Osteoblast (primary cell): ENCODE measurements at regions not wholly inside any gene's neighbourhood (a gene's known extent, or its start where the extent isn't known, plus 50 kb on each side); places are given as distances from the start of the nearest gene placed in this dataset.
A peak's percentile ranks its signal among the peaks of the same experiment; 100 is the strongest.

Experiments
- DNase-seq: peaks from one replicate; pipeline ENCODE4 v3.0.0; 2011; ENCODE audit warnings: low spot score, mixed read lengths; ENCODE audit not compliant: insufficient read length; ENCODE audit errors: missing footprints
- H2AFZ ChIP-seq: 2 replicates; pipeline ENCODE4 v1.6.0; 2011; ENCODE audit warnings: mild to moderate bottlenecking, low read length
- H3K27ac ChIP-seq: 2 replicates; pipeline ENCODE4 v1.5.1; 2011; ENCODE audit warnings: mild to moderate bottlenecking, low read depth, low read length, moderate library complexity
- H3K27me3 ChIP-seq: 2 replicates; pipeline ENCODE4 v1.6.0; 2012; ENCODE audit warnings: mild to moderate bottlenecking, control low read depth, inconsistent platforms, low read length, moderate library complexity; ENCODE audit not compliant: insufficient read depth
- H3K36me3 ChIP-seq: 2 replicates; pipeline ENCODE4 v1.5.1; 2011; ENCODE audit warnings: mild to moderate bottlenecking, low read length, control low read depth, moderate library complexity; ENCODE audit not compliant: insufficient read depth
- H3K4me1 ChIP-seq: 2 replicates; pipeline ENCODE4 v1.5.1; 2011; ENCODE audit warnings: mild to moderate bottlenecking, low read length, control low read depth, moderate library complexity; ENCODE audit not compliant: insufficient read depth
- H3K4me2 ChIP-seq: 2 replicates; pipeline ENCODE4 v1.6.0; 2011; ENCODE audit warnings: mild to moderate bottlenecking, low read length; ENCODE audit not compliant: insufficient read depth
- H3K4me3 ChIP-seq: fragments of 200-600 bp; sonication (generic); 3 replicates; pipeline ENCODE4 v1.5.1; 2012; ENCODE audit warnings: mild to moderate bottlenecking, low read length, inconsistent platforms; ENCODE audit not compliant: insufficient read depth
- H3K79me2 ChIP-seq: 2 replicates; pipeline ENCODE4 v1.6.0; 2012; ENCODE audit warnings: mild to moderate bottlenecking, low read length, control low read depth, inconsistent platforms; ENCODE audit not compliant: insufficient read depth
- H3K9me3 ChIP-seq: 2 replicates; pipeline ENCODE4 v1.5.1; 2011; ENCODE audit warnings: low read depth, low read length, control low read depth
- H4K20me1 ChIP-seq: 2 replicates; pipeline ENCODE4 v1.6.0; 2012; ENCODE audit warnings: mild to moderate bottlenecking, low read length, control low read depth; ENCODE audit not compliant: insufficient read depth
- TF ChIP-seq, protein P1 (sequence below): IDR thresholded peaks from 2 replicates; pipeline ENCODE4 v1.5.1; 2011; ENCODE audit warnings: mild to moderate bottlenecking, low read depth, low read length, moderate library complexity; ENCODE audit errors: extremely low read depth

DNA sequence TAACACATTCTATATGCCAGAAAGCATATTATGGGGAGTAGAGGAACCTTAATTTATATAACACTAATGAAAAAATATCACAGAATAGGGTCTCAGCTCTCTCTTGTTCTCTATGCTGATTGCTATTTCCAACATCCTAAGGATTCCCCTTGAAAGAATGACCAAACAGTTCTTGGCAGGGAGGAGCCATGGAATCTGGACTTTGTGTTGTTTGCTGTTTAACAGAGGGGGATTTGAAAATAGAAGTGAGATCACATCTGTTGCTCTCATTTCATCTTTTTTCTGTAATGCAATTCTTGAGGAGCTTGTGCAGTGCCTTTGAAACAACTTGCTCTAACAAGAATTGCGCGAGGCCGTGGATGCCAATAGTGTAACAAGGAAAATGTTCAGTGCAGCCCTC, 755.3 kb downstream of the TLE1 start:
- DNase-seq: peak; percentile 19
- H3K36me3 ChIP-seq: no peaks in the 10 kb centered on the region
- no peak overlapping the region for H3K4me2 ChIP-seq
- no peaks in the 10 kb centered on the region for H3K79me2 ChIP-seq
- H3K27me3 ChIP-seq: no peaks in the 10 kb centered on the region
- H3K9me3 ChIP-seq: no peaks in the 10 kb centered on the region
- no peak overlapping the region for H3K4me3 ChIP-seq
- no peak overlapping the region for H3K27ac ChIP-seq
- no peak overlapping the region for H2AFZ ChIP-seq
- no peaks in the 10 kb centered on the region for H3K4me1 ChIP-seq
- TF ChIP-seq, protein P1, sequence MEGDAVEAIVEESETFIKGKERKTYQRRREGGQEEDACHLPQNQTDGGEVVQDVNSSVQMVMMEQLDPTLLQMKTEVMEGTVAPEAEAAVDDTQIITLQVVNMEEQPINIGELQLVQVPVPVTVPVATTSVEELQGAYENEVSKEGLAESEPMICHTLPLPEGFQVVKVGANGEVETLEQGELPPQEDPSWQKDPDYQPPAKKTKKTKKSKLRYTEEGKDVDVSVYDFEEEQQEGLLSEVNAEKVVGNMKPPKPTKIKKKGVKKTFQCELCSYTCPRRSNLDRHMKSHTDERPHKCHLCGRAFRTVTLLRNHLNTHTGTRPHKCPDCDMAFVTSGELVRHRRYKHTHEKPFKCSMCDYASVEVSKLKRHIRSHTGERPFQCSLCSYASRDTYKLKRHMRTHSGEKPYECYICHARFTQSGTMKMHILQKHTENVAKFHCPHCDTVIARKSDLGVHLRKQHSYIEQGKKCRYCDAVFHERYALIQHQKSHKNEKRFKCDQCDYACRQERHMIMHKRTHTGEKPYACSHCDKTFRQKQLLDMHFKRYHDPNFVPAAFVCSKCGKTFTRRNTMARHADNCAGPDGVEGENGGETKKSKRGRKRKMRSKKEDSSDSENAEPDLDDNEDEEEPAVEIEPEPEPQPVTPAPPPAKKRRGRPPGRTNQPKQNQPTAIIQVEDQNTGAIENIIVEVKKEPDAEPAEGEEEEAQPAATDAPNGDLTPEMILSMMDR: no peak
- no peaks in the 10 kb centered on the region for H4K20me1 ChIP-seq

- no peaks in the 10 kb centered on the region for H3K9me3 ChIP-seq
- H3K79me2 ChIP-seq: no peaks in the 10 kb centered on the region
- no peak overlapping the region for H3K4me2 ChIP-seq
- no peaks in the 10 kb centered on the region for H3K27me3 ChIP-seq
- TF ChIP-seq, protein P1: no peak
- no peak overlapping the region for H2AFZ ChIP-seq
- H3K36me3 ChIP-seq: no peaks in the 10 kb centered on the region
- no peak overlapping the region for H3K27ac ChIP-seq
- peak; percentile 1 for DNase-seq
- no peak overlapping the region for H3K4me3 ChIP-seq
- H3K4me1 ChIP-seq: no peaks in the 10 kb centered on the region
- H4K20me1 ChIP-seq: no peaks in the 10 kb centered on the region
These were observed 756.2 kb downstream of the TLE1 start for GRCh38 chr9:80932947-80933780.

GRCh38 chr9:80932181-80932580, 757.2 kb downstream of the TLE1 start:
- DNase-seq: peak; percentile 14
- TF ChIP-seq, protein P1: no peak
- H3K4me2 ChIP-seq: no peak overlapping the region

GRCh38 chr9:80931163-80931562, 758.2 kb downstream of the TLE1 start:
- DNase-seq: no peak
- Histone ChIP-seq H3K4me1 (no peaks in the 10 kb centered on the region), H3K79me2 (no peaks in the 10 kb centered on the region), H3K4me2 (no peak overlapping the region), H2AFZ (no peak overlapping the region), H4K20me1 (no peaks in the 10 kb centered on the region), H3K4me3 (no peak overlapping the region), H3K9me3 (no peaks in the 10 kb centered on the region), H3K27me3 (no peaks in the 10 kb centered on the region), H3K36me3 (no peaks in the 10 kb centered on the region), H3K27ac (no peak overlapping the region)
- TF ChIP-seq, protein P1: no peak

More at GRCh38 chr9:80932181-80932580, 757.2 kb downstream of the TLE1 start:
- no peak overlapping the region for H2AFZ ChIP-seq
- no peak overlapping the region for H3K4me3 ChIP-seq
- H3K9me3 ChIP-seq: no peaks in the 10 kb centered on the region
- H3K27me3 ChIP-seq: no peaks in the 10 kb centered on the region
- H3K36me3 ChIP-seq: no peaks in the 10 kb centered on the region
- no peak overlapping the region for H3K27ac ChIP-seq
- H4K20me1 ChIP-seq: no peaks in the 10 kb centered on the region
- H3K4me1 ChIP-seq: no peaks in the 10 kb centered on the region
- H3K79me2 ChIP-seq: no peaks in the 10 kb centered on the region
